CD4-positive, alpha-beta memory T cell (primary cell): ENCODE measurements at regions not wholly inside any gene's neighbourhood (a gene's known extent, or its start where the extent isn't known, plus 50 kb on each side); places are given as distances from the start of the nearest gene placed in this dataset.
A peak's percentile ranks its signal among the peaks of the same experiment; 100 is the strongest.

Source experiments
- CTCF ChIA-PET: fragments of 350-600 bp; sonication (Branson Sonifier 250); formaldehyde crosslinking; loops from one replicate; lab custom pipeline; 2021; ENCODE audit warnings: inconsistent platforms; ENCODE audit not compliant: partially characterized antibody; lab: Charles Lee
- POLR2A ChIA-PET: fragments of 350-600 bp; sonication (Branson Sonifier 250); formaldehyde crosslinking; loops from one replicate; lab custom pipeline; 2021; ENCODE audit not compliant: partially characterized antibody; lab: Charles Lee
- DNase-seq, 5 donors: peaks; one replicate each; pipeline versions ENCODE4 v3.0.0 to v3.0.0-alpha.2; 2020 to 2022; ENCODE audit warnings: mixed read lengths in 1 of 5
- H3K27ac ChIP-seq: one replicate; pipeline ENCODE4 v1.7.0; 2013; ENCODE audit warnings: low read depth, low read length
- H3K27me3 ChIP-seq: 2 replicates; pipeline ENCODE4 v1.7.0; 2013; ENCODE audit warnings: mild to moderate bottlenecking, low read length, moderate library complexity; ENCODE audit not compliant: insufficient read depth
- H3K36me3 ChIP-seq: 2 replicates; pipeline ENCODE4 v1.7.0; 2013; ENCODE audit warnings: mild to moderate bottlenecking, low read length, moderate library complexity; ENCODE audit not compliant: insufficient read depth
- H3K4me1 ChIP-seq: 2 replicates; pipeline ENCODE4 v1.7.0; 2013; ENCODE audit warnings: mild to moderate bottlenecking, low read length, moderate library complexity; ENCODE audit not compliant: insufficient read depth
- H3K4me3 ChIP-seq, 2 donors: one replicate each; pipeline ENCODE4 v1.7.0; 2013; ENCODE audit warnings: low read length in 2 of 2, mild to moderate bottlenecking in 1 of 2
- H3K9me3 ChIP-seq, 2 donors: one replicate each; pipeline ENCODE4 v1.7.0; 2013; ENCODE audit warnings: low read length in 2 of 2, control low read depth in 1 of 2; ENCODE audit not compliant: control insufficient read depth in 1 of 2
- H3K27ac Mint-ChIP-seq, 7 donors: one replicate each; pipeline ENCODE4 v1.8.0; 2020 to 2021; ENCODE audit warnings: mixed read lengths in 7 of 7, mild to moderate bottlenecking in 6 of 7, inconsistent platforms in 3 of 7, moderate library complexity in 3 of 7
- H3K27me3 Mint-ChIP-seq, 2 donors: one replicate each; pipeline ENCODE4 v1.8.0; 2020 to 2021; ENCODE audit warnings: mixed read lengths in 2 of 2
- H3K36me3 Mint-ChIP-seq, 2 donors: one replicate each; pipeline ENCODE4 v1.8.0; 2020 to 2021; ENCODE audit warnings: mixed read lengths in 2 of 2, inconsistent platforms in 1 of 2, mild to moderate bottlenecking in 1 of 2
- H3K4me1 Mint-ChIP-seq, 4 donors: one replicate each; pipeline ENCODE4 v1.8.0; 2020 to 2021; ENCODE audit warnings: mixed read lengths in 4 of 4, mild to moderate bottlenecking in 1 of 4
- H3K4me3 Mint-ChIP-seq, 8 donors: one replicate each; pipeline ENCODE4 v1.8.0; 2020 to 2021; ENCODE audit warnings: mixed read lengths in 8 of 8, mild to moderate bottlenecking in 7 of 8, moderate library complexity in 6 of 8, inconsistent platforms in 3 of 8
- H3K9me3 Mint-ChIP-seq, 8 donors: one replicate each; pipeline ENCODE4 v1.8.0; 2020 to 2021; ENCODE audit warnings: mixed read lengths in 8 of 8, mild to moderate bottlenecking in 5 of 8, inconsistent platforms in 3 of 8, moderate library complexity in 1 of 8
- intact Hi-C: fragments of 100-400 bp; cut with micrococcal nuclease; formaldehyde crosslinking; loops from one replicate; pipeline ENCODE4 v1.15.1; 2023

DNA sequence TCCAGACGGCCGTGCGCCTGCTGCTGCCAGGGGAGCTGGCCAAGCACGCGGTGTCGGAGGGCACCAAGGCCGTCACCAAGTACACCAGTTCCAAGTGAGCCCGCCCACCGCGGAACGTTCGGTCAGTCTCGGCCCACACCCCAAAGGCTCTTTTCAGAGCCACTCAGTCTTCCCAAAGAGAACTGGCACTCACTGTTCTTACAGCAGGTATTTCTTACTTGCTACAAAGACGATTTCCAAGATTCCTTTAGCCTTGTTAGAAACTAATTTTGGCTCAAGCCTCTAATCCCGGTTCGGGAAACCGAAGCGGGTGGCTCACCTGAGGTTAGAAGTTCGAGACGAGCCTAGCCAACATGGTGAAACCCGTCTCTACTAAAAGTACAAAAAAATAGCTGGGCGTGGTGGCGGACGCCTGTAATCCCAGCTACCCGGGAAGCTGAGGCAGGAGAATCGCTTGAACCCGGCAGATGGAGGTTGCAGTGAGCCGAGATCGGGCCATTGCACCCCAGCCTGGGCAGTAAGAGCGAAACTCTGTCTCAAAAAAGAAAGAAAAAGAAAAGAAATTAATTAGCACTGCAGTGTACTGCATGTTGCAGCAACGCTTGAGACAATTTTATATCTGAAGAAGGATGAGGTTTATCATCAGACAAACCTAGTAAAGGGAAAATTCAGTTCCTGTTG is 73.1 kb downstream of the OR2B2 start:
- Mint-ChIP-seq H3K36me3 (no peaks in the 10 kb centered on the region), H3K4me1 (peaks cover 6 to 20% (median 12%) of the 10 kb centered on the region in 4 donors), H3K27ac (peak overlapping the region in 2 of 7 donors; percentile 53 to 89), H3K4me3 (no peak overlapping the region), H3K27me3 (peaks cover 2 to 3% of the 10 kb centered on the region in 2 donors), H3K9me3 (peaks cover 0 to 3% (median 0%) of the 10 kb centered on the region in 8 donors)
- peaks cover 30% of the 10 kb centered on the region for H3K4me1 ChIP-seq
- ChIA-PET CTCF (interaction anchor here (1.3 to 7.7 kb wide), 10 partner anchors 23 to 1679 kb away, joined by 3 to 173 read pairs (median 7); a partner anchor contains a TSS), POLR2A (interaction anchor here (0.7 to 11.9 kb wide), 44 partner anchors 8 to 1822 kb away, joined by 3 to 1261 read pairs (median 16); partner anchors contain the start of genes TRIM27, ZNF184, ZSCAN16 and ZSCAN31)
- peak overlapping the region; percentile 93 for H3K27ac ChIP-seq
- H3K9me3 ChIP-seq: no peaks in the 10 kb centered on the region
- no peaks in the 10 kb centered on the region for H3K36me3 ChIP-seq
- H3K4me3 ChIP-seq: peak overlapping the region; percentile 19 to 67
- no peaks in the 10 kb centered on the region for H3K27me3 ChIP-seq
- peak in 2 of 5 donors; percentile 18 to 23 for DNase-seq
- intact Hi-C loops: loop anchor here (1.0 to 10.0 kb wide), 7 partner anchors 26 to 1814 kb away; a partner anchor contains a TSS

- no peak overlapping the region for H3K4me3 Mint-ChIP-seq
- DNase-seq: peak; percentile 91 to 94 (median 92)
Observed at GRCh38 chr6:27838058-27838944, 73.9 kb downstream of the OR2B2 start.

DNA sequence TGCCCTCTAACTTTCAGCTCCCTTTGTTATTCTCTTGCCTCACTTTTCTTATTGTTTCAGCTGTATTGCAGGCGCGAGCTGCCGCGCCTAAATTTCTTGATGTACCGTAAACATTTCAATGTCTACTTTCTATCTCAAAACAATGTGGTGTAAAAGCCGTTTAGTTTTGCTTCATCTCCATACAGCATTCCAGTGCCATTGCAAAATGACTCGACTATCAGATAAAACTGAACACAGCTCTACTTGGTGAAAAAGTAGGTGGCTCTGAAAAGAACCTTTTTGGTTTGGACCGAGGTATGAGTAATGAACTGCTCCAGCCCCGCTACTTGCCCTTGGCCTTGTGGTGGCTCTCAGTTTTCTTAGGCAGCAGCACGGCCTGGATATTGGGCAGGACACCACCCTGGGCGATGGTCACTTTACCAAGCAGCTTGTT is 74.6 kb downstream of the OR2B2 start:
- no peaks in the 10 kb centered on the region for H3K27me3 ChIP-seq
- DNase-seq: peak in 1 of 5 donors; percentile 69
- intact Hi-C loops: loop anchor here (1.0 to 10.0 kb wide), 12 partner anchors 13 to 1813 kb away; a partner anchor contains a TSS
- Mint-ChIP-seq H3K9me3 (peaks cover 0 to 3% (median 0%) of the 10 kb centered on the region in 8 donors), H3K4me3 (no peak overlapping the region), H3K27me3 (peaks cover 2 to 3% of the 10 kb centered on the region in 2 donors), H3K27ac (no peak overlapping the region), H3K4me1 (peaks cover 6 to 21% (median 12%) of the 10 kb centered on the region in 4 donors), H3K36me3 (no peaks in the 10 kb centered on the region)
- CTCF ChIA-PET: interaction anchor here (0.9 to 7.7 kb wide), 17 partner anchors 15 to 1845 kb away, joined by 3 to 173 read pairs (median 6); a partner anchor contains a TSS
- H3K27ac ChIP-seq: peak overlapping the region; percentile 93
- no peaks in the 10 kb centered on the region for H3K36me3 ChIP-seq
- H3K4me3 ChIP-seq: peak overlapping the region; percentile 63 to 67
- no peaks in the 10 kb centered on the region for H3K9me3 ChIP-seq
- POLR2A ChIA-PET: interaction anchor here (0.7 to 11.9 kb wide), 64 partner anchors 9 to 1820 kb away, joined by 3 to 1261 read pairs (median 6); partner anchors contain the start of genes TRIM27, ZNF184, ZSCAN26 and ZSCAN31
- peaks cover 30% of the 10 kb centered on the region for H3K4me1 ChIP-seq

More at GRCh38 chr6:27838058-27838944, 73.9 kb downstream of the OR2B2 start:
- POLR2A ChIA-PET: interaction anchor here (0.7 to 11.9 kb wide), 67 partner anchors 8 to 1821 kb away, joined by 3 to 1261 read pairs (median 6); partner anchors contain the start of genes TRIM27, ZNF184, ZSCAN16 and ZSCAN31
- H3K27ac Mint-ChIP-seq: no peak overlapping the region
- no peaks in the 10 kb centered on the region for H3K9me3 ChIP-seq
- CTCF ChIA-PET: interaction anchor here (1.0 to 7.7 kb wide), 16 partner anchors 15 to 1846 kb away, joined by 3 to 173 read pairs (median 7); a partner anchor contains a TSS
- H3K27me3 Mint-ChIP-seq: peaks cover 2 to 3% of the 10 kb centered on the region in 2 donors
- peaks cover 6 to 20% (median 12%) of the 10 kb centered on the region in 4 donors for H3K4me1 Mint-ChIP-seq
- peaks cover 0 to 3% (median 0%) of the 10 kb centered on the region in 8 donors for H3K9me3 Mint-ChIP-seq
- intact Hi-C loops: loop anchor here (1.0 to 10.0 kb wide), 7 partner anchors 27 to 1814 kb away; a partner anchor contains a TSS
- H3K36me3 Mint-ChIP-seq: no peaks in the 10 kb centered on the region
- H3K4me3 ChIP-seq: peak overlapping the region; percentile 63 to 67
- peaks cover 30% of the 10 kb centered on the region for H3K4me1 ChIP-seq
- H3K27ac ChIP-seq: peak overlapping the region; percentile 93
- H3K27me3 ChIP-seq: no peaks in the 10 kb centered on the region
- H3K36me3 ChIP-seq: no peaks in the 10 kb centered on the region

- ChIA-PET POLR2A (interaction anchor here (0.7 to 11.9 kb wide), 58 partner anchors 8 to 1816 kb away, joined by 3 to 1261 read pairs (median 9); partner anchors contain the start of genes TRIM27, ZNF184, ZSCAN26 and ZSCAN31), CTCF (interaction anchor here (0.9 to 7.7 kb wide), 17 partner anchors 14 to 1844 kb away, joined by 3 to 173 read pairs (median 6); a partner anchor contains a TSS)
- H3K27me3 Mint-ChIP-seq: peaks cover 2 to 3% of the 10 kb centered on the region in 2 donors
- Histone ChIP-seq H3K4me1 (peaks cover 30% of the 10 kb centered on the region), H3K9me3 (no peaks in the 10 kb centered on the region), H3K4me3 (peak overlapping the region; percentile 63 to 67), H3K36me3 (no peaks in the 10 kb centered on the region), H3K27ac (peak overlapping the region; percentile 93), H3K27me3 (no peaks in the 10 kb centered on the region)
- peaks cover 0 to 3% (median 0%) of the 10 kb centered on the region in 8 donors for H3K9me3 Mint-ChIP-seq
- no peak overlapping the region for H3K27ac Mint-ChIP-seq
- DNase-seq: peak; percentile 77 to 88 (median 81)
- H3K4me3 Mint-ChIP-seq: no peak overlapping the region
- no peaks in the 10 kb centered on the region for H3K36me3 Mint-ChIP-seq
- intact Hi-C loops: loop anchor here (1.0 to 10.0 kb wide), 8 partner anchors 13 to 1812 kb away; a partner anchor contains a TSS
- H3K4me1 Mint-ChIP-seq: peaks cover 6 to 21% (median 12%) of the 10 kb centered on the region in 4 donors
Observed at GRCh38 chr6:27836783-27837624, 75.2 kb downstream of the OR2B2 start.

DNA sequence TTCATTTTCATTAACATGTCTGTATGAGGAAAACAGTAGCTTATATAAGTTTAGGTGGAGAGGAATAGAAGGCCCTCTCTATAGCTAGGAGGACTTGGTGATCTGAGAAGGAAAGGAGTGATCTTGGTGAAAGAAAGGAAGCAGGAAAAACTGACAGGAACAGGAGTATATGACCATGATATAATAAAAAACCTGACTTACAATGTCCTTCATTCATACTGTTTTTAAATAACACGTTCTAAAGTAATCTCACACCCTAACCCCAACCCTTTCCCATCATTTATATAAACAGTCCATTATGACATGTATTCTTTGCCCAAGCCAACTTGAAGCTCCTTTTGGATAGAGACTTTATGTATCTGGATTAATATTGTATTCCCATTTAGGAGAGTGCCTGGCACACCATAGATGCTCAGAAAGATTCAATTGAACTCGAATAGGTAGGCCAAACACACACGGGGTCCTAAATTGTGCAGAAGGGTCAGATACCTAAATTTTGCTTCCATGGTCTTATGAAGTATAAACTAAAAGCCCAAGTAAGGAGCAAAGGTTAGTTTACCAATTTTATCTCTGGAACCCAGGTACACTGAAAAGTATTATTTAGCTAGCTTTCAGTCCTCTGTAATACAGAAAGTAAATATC is 75.9 kb downstream of the OR2B2 start:
- intact Hi-C loops: loop anchor here (5.0 to 10.0 kb wide), 3 partner anchors 1551 to 1811 kb away; a partner anchor contains a TSS
- Histone ChIP-seq H3K4me1 (peaks cover 35% of the 10 kb centered on the region), H3K4me3 (peak overlapping the region; percentile 63 to 67), H3K9me3 (no peaks in the 10 kb centered on the region), H3K27me3 (no peaks in the 10 kb centered on the region), H3K36me3 (no peaks in the 10 kb centered on the region), H3K27ac (peak overlapping the region; percentile 93)
- Mint-ChIP-seq H3K4me3 (no peak overlapping the region), H3K27me3 (peaks cover 1 to 2% of the 10 kb centered on the region in 2 donors), H3K4me1 (peaks cover 6 to 23% (median 16%) of the 10 kb centered on the region in 4 donors), H3K9me3 (peaks cover 0 to 3% (median 0%) of the 10 kb centered on the region in 8 donors), H3K36me3 (no peaks in the 10 kb centered on the region), H3K27ac (peak overlapping the region in 1 of 7 donors; percentile 90)
- DNase-seq: no peak
- ChIA-PET CTCF (interaction anchor here (1.0 to 7.7 kb wide), 13 partner anchors 13 to 1810 kb away, joined by 3 to 173 read pairs (median 8); a partner anchor contains a TSS), POLR2A (interaction anchor here (0.7 to 11.9 kb wide), 36 partner anchors 7 to 1815 kb away, joined by 3 to 1261 read pairs (median 22); partner anchors contain the start of gene TRIM27)
